GM23338 (cell line): ENCODE measurements at regions not wholly inside any gene's neighbourhood (a gene's known extent, or its start where the extent isn't known, plus 50 kb on each side); places are given as distances from the start of the nearest gene placed in this dataset.

Source experiments
- CTCF ChIP-seq, 2 experiments: fragments of 200-600 bp in 1 of 2; sonication (generic) in 1 of 2; conservative IDR thresholded peaks; 2 replicates each; pipeline versions ENCODE4 v1.5.1 to v1.6.1; 2016 to 2017; ENCODE audit warnings: antibody characterized with exemption in 2 of 2, low read depth in 2 of 2, mild to moderate bottlenecking in 2 of 2, moderate library complexity in 1 of 2
- ETS1 ChIP-seq: IDR thresholded peaks from 2 replicates; pipeline ENCODE4 v1.6.1; 2016; ENCODE audit warnings: antibody characterized with exemption
- EZH2 ChIP-seq: fragments of 200-600 bp; sonication (generic); IDR thresholded peaks from one replicate; pipeline ENCODE4 v1.8.0; 2017; ENCODE audit warnings: antibody characterized with exemption, mild to moderate bottlenecking, low read depth; ENCODE audit not compliant: unreplicated experiment
- EZH2phosphoT487 ChIP-seq: fragments of 200-600 bp; sonication (generic); IDR thresholded peaks from one replicate; pipeline ENCODE4 v1.8.1; 2018; ENCODE audit warnings: antibody characterized with exemption; ENCODE audit not compliant: unreplicated experiment
- POLR2AphosphoS5 ChIP-seq: IDR thresholded peaks from 2 replicates; pipeline ENCODE4 v1.6.1; 2016; ENCODE audit warnings: antibody characterized with exemption, low read depth
- ZNF114 ChIP-seq: fragments of 250-450 bp; sonication (Bioruptor Pico); IDR thresholded peaks from 2 replicates; pipeline ENCODE4 v1.5.0; 2020; ENCODE audit warnings: mild to moderate bottlenecking, moderate library complexity

- no peak for TF ChIP-seq CTCF (conservative IDR thresholded peaks at IDR 0.05; ENCODE audit: low read depth in 2 of 2)
- no peak for TF ChIP-seq EZH2
- no peak for TF ChIP-seq POLR2AphosphoS5
- TF ChIP-seq ZNF114 (CRISPR knock-in tag) = no peak
- TF ChIP-seq ETS1 = no peak
- no peak for TF ChIP-seq EZH2phosphoT487
These were observed 234.4 kb downstream of the CENPF start for GRCh38 chr1:214837376-214837775.
